Endodermal cell (in vitro differentiated cells): ENCODE measurements at regions not wholly inside any gene's neighbourhood (a gene's known extent, or its start where the extent isn't known, plus 50 kb on each side); places are given as distances from the start of the nearest gene placed in this dataset.

Source experiments
- DNase-seq: peaks from one replicate; pipeline ENCODE4 v3.0.0-alpha.2; 2017
- H3K27ac ChIP-seq: 2 replicates; pipeline ENCODE4 v1.5.1; 2013; ENCODE audit warnings: mild to moderate bottlenecking, low read depth, low read length, moderate library complexity
- H3K27me3 ChIP-seq: 2 replicates; pipeline ENCODE4 v1.6.1; 2013; ENCODE audit warnings: mild to moderate bottlenecking, low read length, moderate library complexity; ENCODE audit not compliant: insufficient read depth, control insufficient read depth, poor library complexity, severe bottlenecking
- H3K36me3 ChIP-seq: 2 replicates; pipeline ENCODE4 v1.7.0; 2013; ENCODE audit warnings: mild to moderate bottlenecking, low read length, moderate library complexity; ENCODE audit not compliant: control insufficient read depth, insufficient read depth
- H3K4me1 ChIP-seq: one replicate; pipeline ENCODE4 v1.7.0; 2013; ENCODE audit warnings: low read length; ENCODE audit not compliant: control insufficient read depth, insufficient read depth
- H3K4me3 ChIP-seq: 2 replicates; pipeline ENCODE4 v1.5.1; 2013; ENCODE audit warnings: mild to moderate bottlenecking, low read length, moderate library complexity
- H3K9ac ChIP-seq: 2 replicates; pipeline ENCODE4 v1.6.1; 2013; ENCODE audit warnings: mild to moderate bottlenecking, low read length, moderate library complexity; ENCODE audit not compliant: poor library complexity, severe bottlenecking; ENCODE audit errors: extremely low read depth
- H3K9me3 ChIP-seq: 2 replicates; pipeline ENCODE4 v1.6.1; 2013; ENCODE audit warnings: mild to moderate bottlenecking, low read length, moderate library complexity; ENCODE audit not compliant: control insufficient read depth
- H3K27ac Mint-ChIP-seq: 2 replicates; pipeline ENCODE4 v1.8.0; 2020; ENCODE audit warnings: mixed read lengths
- H3K27me3 Mint-ChIP-seq: 2 replicates; pipeline ENCODE4 v1.8.0; 2021; ENCODE audit warnings: mild to moderate bottlenecking, mixed read lengths; ENCODE audit not compliant: insufficient read depth
- H3K36me3 Mint-ChIP-seq: 2 replicates; pipeline ENCODE4 v1.8.0; 2020; ENCODE audit warnings: low read depth, mixed read lengths
- H3K4me1 Mint-ChIP-seq: 2 replicates; pipeline ENCODE4 v1.8.0; 2020; ENCODE audit warnings: mixed read lengths
- H3K4me3 Mint-ChIP-seq: 2 replicates; pipeline ENCODE4 v1.8.0; 2020; ENCODE audit warnings: mild to moderate bottlenecking, moderate library complexity, mixed read lengths
- H3K9me3 Mint-ChIP-seq: 2 replicates; pipeline ENCODE4 v1.8.0; 2020; ENCODE audit warnings: mild to moderate bottlenecking, mixed read lengths
- WGBS, 2 experiments: methylation state at CpG; one replicate each; pipeline versions ENCODE4 v1.1.5 to v1.1.7; 2013; ENCODE audit warnings: missing lambda C conversion rate in 2 of 2, mixed read lengths in 1 of 2; ENCODE audit not compliant: insufficient coverage in 1 of 2, insufficient read length in 1 of 2; 5-methylcytosine and 5-hydroxymethylcytosine counted together
- TF ChIP-seq, protein P1 (sequence below): fragments of 200-600 bp; sonication (generic); conservative IDR thresholded peaks from 2 replicates; pipeline ENCODE4 v1.5.0; 2021; ENCODE audit warnings: antibody characterized with exemption, mild to moderate bottlenecking

DNA sequence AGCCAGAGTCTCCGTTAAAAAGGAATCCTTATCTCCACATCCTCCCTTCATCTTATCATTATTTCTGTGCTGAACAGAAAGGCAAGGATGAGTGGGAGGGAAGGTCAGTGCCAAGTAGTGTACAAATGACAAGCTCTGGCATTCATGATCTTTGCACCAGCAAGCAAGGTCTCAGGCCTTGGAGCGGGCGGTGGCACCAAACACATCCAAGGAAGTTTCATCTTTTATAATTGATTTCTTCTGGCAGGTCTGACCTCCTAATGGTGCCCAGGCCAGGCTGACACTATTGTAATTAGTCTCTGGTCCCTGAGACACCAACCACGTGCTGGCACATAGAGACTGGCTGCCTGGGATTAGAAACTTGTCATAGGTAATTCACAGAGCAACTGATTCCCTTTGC, 336.6 kb downstream of the EN1 start:
- Histone ChIP-seq H3K9ac (no peak overlapping the region), H3K27me3 (peaks cover 4% of the 10 kb centered on the region), H3K4me1 (no peaks in the 10 kb centered on the region), H3K4me3 (no peak overlapping the region), H3K27ac (no peak overlapping the region), H3K9me3 (no peaks in the 10 kb centered on the region), H3K36me3 (no peaks in the 10 kb centered on the region)
- Mint-ChIP-seq H3K27me3 (no peaks in the 10 kb centered on the region), H3K27ac (no peak overlapping the region), H3K9me3 (no peaks in the 10 kb centered on the region), H3K36me3 (no peaks in the 10 kb centered on the region), H3K4me1 (no peaks in the 10 kb centered on the region), H3K4me3 (no peak overlapping the region)
- TF ChIP-seq, protein P1, sequence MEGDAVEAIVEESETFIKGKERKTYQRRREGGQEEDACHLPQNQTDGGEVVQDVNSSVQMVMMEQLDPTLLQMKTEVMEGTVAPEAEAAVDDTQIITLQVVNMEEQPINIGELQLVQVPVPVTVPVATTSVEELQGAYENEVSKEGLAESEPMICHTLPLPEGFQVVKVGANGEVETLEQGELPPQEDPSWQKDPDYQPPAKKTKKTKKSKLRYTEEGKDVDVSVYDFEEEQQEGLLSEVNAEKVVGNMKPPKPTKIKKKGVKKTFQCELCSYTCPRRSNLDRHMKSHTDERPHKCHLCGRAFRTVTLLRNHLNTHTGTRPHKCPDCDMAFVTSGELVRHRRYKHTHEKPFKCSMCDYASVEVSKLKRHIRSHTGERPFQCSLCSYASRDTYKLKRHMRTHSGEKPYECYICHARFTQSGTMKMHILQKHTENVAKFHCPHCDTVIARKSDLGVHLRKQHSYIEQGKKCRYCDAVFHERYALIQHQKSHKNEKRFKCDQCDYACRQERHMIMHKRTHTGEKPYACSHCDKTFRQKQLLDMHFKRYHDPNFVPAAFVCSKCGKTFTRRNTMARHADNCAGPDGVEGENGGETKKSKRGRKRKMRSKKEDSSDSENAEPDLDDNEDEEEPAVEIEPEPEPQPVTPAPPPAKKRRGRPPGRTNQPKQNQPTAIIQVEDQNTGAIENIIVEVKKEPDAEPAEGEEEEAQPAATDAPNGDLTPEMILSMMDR: no peak
- 88 to 100% methylated on average over 2 to 4 of the region's 4 CpGs for WGBS, 2 experiments
- no peak for DNase-seq

DNA sequence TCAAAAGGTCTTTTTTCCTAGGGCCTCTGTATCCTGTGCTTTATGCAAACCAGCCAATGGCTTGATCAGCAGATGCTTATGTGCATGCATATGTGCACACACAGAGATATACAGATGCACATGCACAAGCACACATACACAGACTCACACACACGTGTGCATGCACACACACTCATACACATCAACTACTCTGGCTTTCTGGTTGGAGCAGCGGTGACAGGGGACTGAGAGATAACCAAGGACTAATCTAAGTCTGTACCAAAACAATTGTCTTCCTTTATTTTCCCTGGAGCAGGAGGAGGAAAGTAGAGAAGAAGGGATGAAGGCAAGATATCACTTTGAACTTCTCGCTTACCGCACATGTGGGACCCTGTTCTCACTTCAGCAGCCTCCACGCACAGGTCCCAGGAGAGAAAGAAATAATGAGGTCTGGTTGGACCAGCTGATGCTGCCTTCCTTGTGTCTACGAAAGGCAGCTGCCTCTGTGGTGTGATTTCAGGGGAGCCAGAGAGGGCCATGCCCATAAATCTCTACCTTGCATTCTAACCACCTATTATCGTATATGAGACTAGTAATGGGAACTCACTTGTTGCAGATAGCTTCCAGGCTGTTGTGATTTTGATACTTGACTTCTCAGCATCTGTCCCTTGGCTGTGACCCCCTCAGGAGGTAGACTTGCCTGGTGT, 338.0 kb downstream of the EN1 start:
- DNase-seq: no peak
- no peaks in the 10 kb centered on the region for H3K36me3 ChIP-seq
- 94 to 95% methylated on average over 4 to 7 of the region's 7 CpGs for WGBS, 2 experiments
- H3K4me3 ChIP-seq: no peak overlapping the region
- H3K27me3 Mint-ChIP-seq: no peaks in the 10 kb centered on the region
- no peaks in the 10 kb centered on the region for H3K4me1 Mint-ChIP-seq
- H3K36me3 Mint-ChIP-seq: no peaks in the 10 kb centered on the region
- no peak overlapping the region for H3K4me3 Mint-ChIP-seq
- peaks cover 4% of the 10 kb centered on the region for H3K27me3 ChIP-seq
- no peaks in the 10 kb centered on the region for H3K4me1 ChIP-seq
- no peak overlapping the region for H3K9ac ChIP-seq
- H3K9me3 Mint-ChIP-seq: no peaks in the 10 kb centered on the region
- no peak overlapping the region for H3K27ac ChIP-seq
- H3K9me3 ChIP-seq: no peaks in the 10 kb centered on the region
- TF ChIP-seq, protein P1: no peak
- H3K27ac Mint-ChIP-seq: peak overlapping the region; percentile 2

DNA sequence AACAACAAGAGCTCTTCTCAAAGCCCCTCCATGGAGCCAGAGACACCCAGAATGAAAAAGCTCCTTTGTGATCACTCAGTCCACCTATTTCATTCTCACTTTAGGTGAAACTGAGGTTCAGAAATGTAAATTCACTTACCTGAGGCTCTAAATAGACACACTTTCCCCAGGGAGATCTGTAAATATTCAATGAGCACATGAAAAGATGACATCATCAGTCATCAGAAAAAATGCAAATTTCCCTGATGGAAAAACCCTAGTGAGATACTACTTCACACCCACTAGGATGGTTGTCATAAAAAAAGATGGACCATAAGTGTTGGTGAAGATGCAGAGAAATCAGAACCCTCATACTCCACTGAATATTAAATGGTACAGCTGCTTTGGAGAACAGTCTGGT, 339.2 kb downstream of the EN1 start:
- Mint-ChIP-seq H3K4me1 (no peaks in the 10 kb centered on the region), H3K27me3 (peaks cover under 1% of the 10 kb centered on the region)
- no peak overlapping the region for H3K9ac ChIP-seq

More for the DNA sequence above, 339.2 kb downstream of the EN1 start:
- Mint-ChIP-seq H3K27ac (no peak overlapping the region), H3K9me3 (no peaks in the 10 kb centered on the region), H3K36me3 (no peaks in the 10 kb centered on the region), H3K4me3 (no peak overlapping the region)
- H3K36me3 ChIP-seq: no peaks in the 10 kb centered on the region
- no peak for DNase-seq
- H3K4me3 ChIP-seq: no peak overlapping the region
- peaks cover 4% of the 10 kb centered on the region for H3K27me3 ChIP-seq
- TF ChIP-seq, protein P1: no peak
- no peaks in the 10 kb centered on the region for H3K4me1 ChIP-seq
- H3K27ac ChIP-seq: no peak overlapping the region
- H3K9me3 ChIP-seq: no peaks in the 10 kb centered on the region
